HepG2 (cell line): ENCODE measurements at regions not wholly inside any gene's neighbourhood (a gene's known extent, or its start where the extent isn't known, plus 50 kb on each side); places are given as distances from the start of the nearest gene placed in this dataset.

Experiments
- ATAC-seq: fragments of 200-7000 bp; cut with Tn5 transposase; 3 replicates; pipeline ENCODE4 v1.9.1; 2020; ENCODE audit warnings: mild to moderate bottlenecking, moderate library complexity
- BruUV-seq: library from RNA; stranded (reverse); fragments of 400-500 nt; replicated peaks from 2 replicates; lab custom pipeline; 2021; lab: Mats Ljungman, UMichigan
- CTCF ChIA-PET: fragments of 300-600 bp; formaldehyde crosslinking; extraction: SDS; loops from one replicate; lab custom pipeline; 2021; ENCODE audit warnings: low total read pairs, inconsistent platforms, low intra/inter-chr PET ratio; lab: Yijun Ruan, JAX
- POLR2A ChIA-PET: fragments of 350-600 bp; sonication (Branson Sonifier 250); formaldehyde crosslinking; loops from one replicate; lab custom pipeline; 2020; ENCODE audit warnings: antibody characterized with exemption, inconsistent platforms; lab: Yijun Ruan, JAX
- DNase-seq: peaks from one replicate; pipeline ENCODE4 v3.0.0-alpha.2; 2015; ENCODE audit warnings: low spot score
- FAIRE-seq: peaks from 3 replicates; lab custom pipeline; 2011; peaks lifted over from hg19 to GRCh38; lab: Jason Lieb, UNC
- H2AFZ ChIP-seq: one replicate; pipeline ENCODE4 v1.6.1; 2011; ENCODE audit warnings: low read length, inconsistent platforms
- H3K27ac ChIP-seq: fragments of 300-600 bp; 3 replicates; pipeline ENCODE4 v1.8.0; 2011; ENCODE audit warnings: mixed run types, mild to moderate bottlenecking, mixed read lengths, low read length, inconsistent platforms; ENCODE audit not compliant: insufficient read depth; ENCODE audit errors: extremely low read length
- H3K27me3 ChIP-seq, 2 experiments: fragments of 200-600 bp in 1 of 2; 2 replicates in 1 of 2; 3 replicates in 1 of 2; pipeline versions ENCODE4 v1.6.0 to v1.8.0; 2011; ENCODE audit warnings: low read length in 2 of 2, mild to moderate bottlenecking in 2 of 2, moderate library complexity in 2 of 2, inconsistent platforms in 1 of 2; ENCODE audit not compliant: insufficient read depth in 2 of 2, control insufficient read depth in 1 of 2
- H3K36me3 ChIP-seq, 2 experiments: fragments of 200-600 bp in 1 of 2; replicated peaks in 1 of 2; 2 replicates in 1 of 2; 3 replicates in 1 of 2; pipeline versions ENCODE4 v1.5.1 to v1.8.0; 2011; ENCODE audit warnings: low read length in 2 of 2, inconsistent platforms in 1 of 2; ENCODE audit not compliant: insufficient read depth in 2 of 2, control insufficient read depth in 1 of 2
- H3K4me1 ChIP-seq: 2 replicates; pipeline ENCODE4 v1.5.1; 2012; ENCODE audit warnings: low read length, inconsistent platforms; ENCODE audit not compliant: insufficient read depth
- H3K4me2 ChIP-seq: 2 replicates; pipeline ENCODE4 v1.6.0; 2011; ENCODE audit warnings: low read depth, low read length, inconsistent platforms
- H3K4me3 ChIP-seq, 3 experiments: fragments of 200-600 bp in 1 of 3; sonication (generic), shearing (Covaris generic) in 1 of 3; replicated peaks in 1 of 3; 2 replicates each; pipeline ENCODE4 v1.5.1; 2011 to 2016; ENCODE audit warnings: low read length in 3 of 3, inconsistent platforms in 2 of 3, low read depth in 2 of 3, mild to moderate bottlenecking in 2 of 3, control low read depth in 1 of 3, mixed read lengths in 1 of 3; ENCODE audit not compliant: insufficient read depth in 1 of 3
- H3K79me2 ChIP-seq: one replicate; pipeline ENCODE4 v1.6.1; 2011; ENCODE audit warnings: low read length, inconsistent platforms; ENCODE audit not compliant: insufficient read depth
- H3K9ac ChIP-seq: 2 replicates; pipeline ENCODE4 v1.6.0; 2011; ENCODE audit warnings: mild to moderate bottlenecking, low read depth, low read length, inconsistent platforms; ENCODE audit not compliant: insufficient read depth
- H3K9me3 ChIP-seq: 2 replicates; pipeline ENCODE4 v1.5.1; 2012; ENCODE audit warnings: mild to moderate bottlenecking, low read length
- H4K20me1 ChIP-seq: 2 replicates; pipeline ENCODE4 v1.6.0; 2011; ENCODE audit warnings: inconsistent platforms, mild to moderate bottlenecking, low read length, moderate library complexity; ENCODE audit not compliant: insufficient read depth
- SATB2 ChIP-seq: sonication (generic); formaldehyde crosslinking; IDR thresholded peaks from 2 replicates; pipeline ENCODE4 v1.5.0; 2020; ENCODE audit warnings: missing genetic modification reagents
- WGBS: methylation state at CpG from one replicate; pipeline ENCODE4 v1.1.6; 2017; ENCODE audit warnings: low lambda C conversion rate; 5-methylcytosine and 5-hydroxymethylcytosine counted together
- in situ Hi-C: cut with HindIII; loops from 2 replicates; pipeline ENCODE4 v1.10.0; 2017; ENCODE audit warnings: low pct_unique_long_range_greater_than_20kb; ENCODE audit not compliant: extremely low pct_ligation_motif_present
- intact Hi-C: fragments of 100-400 bp; cut with micrococcal nuclease; formaldehyde crosslinking; loops from one replicate; pipeline ENCODE4 v1.10.0; 2022; ENCODE audit not compliant: unreplicated experiment
- TF ChIP-seq, protein P1 (sequence below): sonication (generic); formaldehyde crosslinking; IDR thresholded peaks from 2 replicates; pipeline ENCODE4 v1.4.0; 2020; ENCODE audit warnings: mild to moderate bottlenecking, missing genetic modification reagents
- TF ChIP-seq, protein P2 (sequence below): sonication (generic); formaldehyde crosslinking; conservative IDR thresholded peaks from 2 replicates; pipeline ENCODE4 v1.4.0; 2020; ENCODE audit warnings: mild to moderate bottlenecking, missing genetic modification reagents, moderate library complexity

DNA sequence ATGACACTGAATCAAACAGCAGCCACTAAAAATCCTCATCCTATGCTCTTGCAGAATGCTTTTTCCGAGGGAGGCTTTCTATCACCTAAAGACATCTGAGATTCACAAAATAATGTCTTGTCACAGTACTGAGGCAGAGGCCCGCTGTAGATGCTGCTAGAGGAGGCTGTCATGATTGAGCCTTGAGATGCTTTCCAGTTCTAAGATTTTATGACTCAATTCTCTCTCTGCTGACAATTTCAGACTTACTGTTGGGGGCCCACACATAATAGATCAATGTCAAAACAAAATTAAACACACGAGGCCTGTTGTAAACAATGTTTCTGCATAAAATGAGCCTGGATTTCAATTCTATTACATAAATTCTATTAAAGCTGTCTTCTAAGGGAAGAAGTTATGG, 132.7 kb upstream of the ARL4C start:
- POLR2A ChIA-PET, result no interaction called here
- Histone ChIP-seq H3K27me3 (peaks cover 7 to 14% of the 10 kb centered on the region in 2 experiments; a peak in 2 of 5 replicates), H3K4me2 (no peak overlapping the region), H3K4me1 (peaks cover 45% of the 10 kb centered on the region), H3K4me3 (no peak overlapping the region), H3K36me3 (no peaks in the 10 kb centered on the region), H3K79me2 (no peaks in the 10 kb centered on the region), H3K9ac (no peak overlapping the region), H2AFZ (no peak overlapping the region), H4K20me1 (no peaks in the 10 kb centered on the region), H3K27ac (no peak overlapping the region), H3K9me3 (no peaks in the 10 kb centered on the region)
- no TSS peak for BruUV-seq
- intact Hi-C loops (no loop called here), in situ Hi-C loops (no loop called here)
- CTCF ChIA-PET, result no interaction called here
- 31% methylated on average over 3 of the region's 3 CpGs for WGBS
- TF ChIP-seq, protein P1, sequence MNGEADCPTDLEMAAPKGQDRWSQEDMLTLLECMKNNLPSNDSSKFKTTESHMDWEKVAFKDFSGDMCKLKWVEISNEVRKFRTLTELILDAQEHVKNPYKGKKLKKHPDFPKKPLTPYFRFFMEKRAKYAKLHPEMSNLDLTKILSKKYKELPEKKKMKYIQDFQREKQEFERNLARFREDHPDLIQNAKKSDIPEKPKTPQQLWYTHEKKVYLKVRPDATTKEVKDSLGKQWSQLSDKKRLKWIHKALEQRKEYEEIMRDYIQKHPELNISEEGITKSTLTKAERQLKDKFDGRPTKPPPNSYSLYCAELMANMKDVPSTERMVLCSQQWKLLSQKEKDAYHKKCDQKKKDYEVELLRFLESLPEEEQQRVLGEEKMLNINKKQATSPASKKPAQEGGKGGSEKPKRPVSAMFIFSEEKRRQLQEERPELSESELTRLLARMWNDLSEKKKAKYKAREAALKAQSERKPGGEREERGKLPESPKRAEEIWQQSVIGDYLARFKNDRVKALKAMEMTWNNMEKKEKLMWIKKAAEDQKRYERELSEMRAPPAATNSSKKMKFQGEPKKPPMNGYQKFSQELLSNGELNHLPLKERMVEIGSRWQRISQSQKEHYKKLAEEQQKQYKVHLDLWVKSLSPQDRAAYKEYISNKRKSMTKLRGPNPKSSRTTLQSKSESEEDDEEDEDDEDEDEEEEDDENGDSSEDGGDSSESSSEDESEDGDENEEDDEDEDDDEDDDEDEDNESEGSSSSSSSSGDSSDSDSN (CRISPR knock-in tag), result no peak
- TF ChIP-seq, protein P2, sequence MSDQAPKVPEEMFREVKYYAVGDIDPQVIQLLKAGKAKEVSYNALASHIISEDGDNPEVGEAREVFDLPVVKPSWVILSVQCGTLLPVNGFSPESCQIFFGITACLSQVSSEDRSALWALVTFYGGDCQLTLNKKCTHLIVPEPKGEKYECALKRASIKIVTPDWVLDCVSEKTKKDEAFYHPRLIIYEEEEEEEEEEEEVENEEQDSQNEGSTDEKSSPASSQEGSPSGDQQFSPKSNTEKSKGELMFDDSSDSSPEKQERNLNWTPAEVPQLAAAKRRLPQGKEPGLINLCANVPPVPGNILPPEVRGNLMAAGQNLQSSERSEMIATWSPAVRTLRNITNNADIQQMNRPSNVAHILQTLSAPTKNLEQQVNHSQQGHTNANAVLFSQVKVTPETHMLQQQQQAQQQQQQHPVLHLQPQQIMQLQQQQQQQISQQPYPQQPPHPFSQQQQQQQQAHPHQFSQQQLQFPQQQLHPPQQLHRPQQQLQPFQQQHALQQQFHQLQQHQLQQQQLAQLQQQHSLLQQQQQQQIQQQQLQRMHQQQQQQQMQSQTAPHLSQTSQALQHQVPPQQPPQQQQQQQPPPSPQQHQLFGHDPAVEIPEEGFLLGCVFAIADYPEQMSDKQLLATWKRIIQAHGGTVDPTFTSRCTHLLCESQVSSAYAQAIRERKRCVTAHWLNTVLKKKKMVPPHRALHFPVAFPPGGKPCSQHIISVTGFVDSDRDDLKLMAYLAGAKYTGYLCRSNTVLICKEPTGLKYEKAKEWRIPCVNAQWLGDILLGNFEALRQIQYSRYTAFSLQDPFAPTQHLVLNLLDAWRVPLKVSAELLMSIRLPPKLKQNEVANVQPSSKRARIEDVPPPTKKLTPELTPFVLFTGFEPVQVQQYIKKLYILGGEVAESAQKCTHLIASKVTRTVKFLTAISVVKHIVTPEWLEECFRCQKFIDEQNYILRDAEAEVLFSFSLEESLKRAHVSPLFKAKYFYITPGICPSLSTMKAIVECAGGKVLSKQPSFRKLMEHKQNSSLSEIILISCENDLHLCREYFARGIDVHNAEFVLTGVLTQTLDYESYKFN, result no peak
- TF ChIP-seq SATB2 (CRISPR knock-in tag), result no peak
- ATAC-seq (no peak), DNase-seq (no peak), FAIRE-seq (no peak)
